ENCODE measurements at regions not wholly inside any gene's neighbourhood (a gene's known extent, or its start where the extent isn't known, plus 50 kb on each side); places are given as distances from the start of the nearest gene placed in this dataset.

DNA sequence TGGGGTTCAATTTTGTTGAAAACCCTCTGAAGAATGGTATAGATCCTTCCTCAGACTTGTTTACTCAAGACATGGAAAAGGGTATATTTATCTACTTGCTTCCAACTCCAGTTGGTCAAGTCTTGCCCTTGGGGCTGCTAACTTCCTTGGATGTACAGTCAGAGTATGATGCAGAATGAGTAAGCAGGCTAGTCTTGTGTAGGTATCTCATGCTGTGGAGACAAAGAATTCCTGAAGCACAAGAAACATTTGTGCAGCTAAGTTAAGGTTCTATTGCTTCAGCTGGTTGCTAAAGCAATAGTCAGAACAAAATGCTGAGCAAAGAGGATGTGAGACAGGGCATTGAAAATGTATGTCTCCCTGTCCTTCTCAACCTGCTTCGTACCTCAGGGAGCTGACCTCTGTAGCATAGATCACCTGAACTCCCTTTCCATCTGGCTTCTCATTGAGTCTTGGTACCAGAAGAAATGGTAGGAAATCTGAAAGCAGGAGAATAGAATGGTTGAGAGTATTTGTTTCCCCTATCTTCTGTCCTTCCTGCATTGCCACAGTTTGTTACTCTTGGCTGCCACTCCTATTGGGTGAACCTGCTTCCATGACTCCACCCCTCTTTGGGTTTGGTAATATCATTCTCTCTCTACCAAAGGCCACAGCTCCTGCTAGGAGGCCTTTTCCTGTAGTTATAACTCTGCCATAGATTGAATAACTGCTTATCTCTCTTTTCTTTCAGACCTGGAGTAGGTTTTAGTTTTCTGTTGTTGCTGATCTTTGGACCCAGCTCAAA is 346.0 kb downstream of the PHF14 start:
- Histone ChIP-seq H3K27ac (ENCODE audit: low read depth, low read length) (no peak overlapping the region), H3K4me3 (ENCODE audit: low read depth, low read length) (no peak overlapping the region), H3K4me1 (ENCODE audit: control insufficient read depth, insufficient read depth, low read length) (no peaks in the 10 kb centered on the region), H3K9me3 (ENCODE audit: control insufficient read depth, insufficient read depth, low read length) (no peaks in the 10 kb centered on the region), H3K9ac (ENCODE audit: low read depth, low read length) (no peak overlapping the region), H3K36me3 (ENCODE audit: control insufficient read depth, insufficient read depth, low read length) (no peaks in the 10 kb centered on the region), H3K27me3 (ENCODE audit: control insufficient read depth, insufficient read depth, low read length) (no peaks in the 10 kb centered on the region)

All from HUES48 (cell line).